CD14-positive monocyte (primary cell): ENCODE measurements at regions not wholly inside any gene's neighbourhood (a gene's known extent, or its start where the extent isn't known, plus 50 kb on each side); places are given as distances from the start of the nearest gene placed in this dataset.

Experiments used
- DNase-seq, 3 donors: peaks; one replicate each; pipeline ENCODE4 v3.0.0-alpha.2; 2011 to 2022
- H2AFZ ChIP-seq: 2 replicates; pipeline ENCODE4 v1.6.0; 2012; ENCODE audit warnings: mild to moderate bottlenecking, low read depth, low read length, inconsistent platforms; ENCODE audit not compliant: insufficient read depth, poor library complexity, severe bottlenecking
- H3K27ac ChIP-seq, 2 donors: 1 replicate in 1 of 2; 2 replicates in 1 of 2; pipeline ENCODE4 v1.5.1; 2012 to 2013; ENCODE audit warnings: low read length in 2 of 2, control low read depth in 1 of 2, inconsistent platforms in 1 of 2, low read depth in 1 of 2, mild to moderate bottlenecking in 1 of 2
- H3K27me3 ChIP-seq, 2 donors: one replicate each; pipeline versions ENCODE4 v1.6.0 to v1.6.1; 2011 to 2013; ENCODE audit warnings: low read length in 2 of 2; ENCODE audit not compliant: control insufficient read depth in 2 of 2, insufficient read depth in 2 of 2
- H3K36me3 ChIP-seq, 2 donors: replicated peaks in 1 of 2; 1 replicate in 1 of 2; 2 replicates in 1 of 2; pipeline versions ENCODE4 v1.5.1 to v1.6.1; 2012 to 2013; ENCODE audit warnings: low read length in 2 of 2, control low read depth in 1 of 2, inconsistent platforms in 1 of 2, mild to moderate bottlenecking in 1 of 2; ENCODE audit not compliant: insufficient read depth in 2 of 2, control insufficient read depth in 1 of 2
- H3K4me1 ChIP-seq, 2 donors: 1 replicate in 1 of 2; 2 replicates in 1 of 2; pipeline versions ENCODE4 v1.5.1 to v1.6.1; 2012 to 2013; ENCODE audit warnings: low read length in 2 of 2, control low read depth in 1 of 2, inconsistent platforms in 1 of 2, mild to moderate bottlenecking in 1 of 2, moderate library complexity in 1 of 2; ENCODE audit not compliant: insufficient read depth in 2 of 2, control insufficient read depth in 1 of 2
- H3K4me2 ChIP-seq: replicated peaks from 2 replicates; pipeline ENCODE3; 2012; ENCODE audit warnings: low read length, moderate library complexity, mild to moderate bottlenecking; ENCODE audit not compliant: poor library complexity, severe bottlenecking; ENCODE audit errors: extremely low read depth
- H3K4me3 ChIP-seq, 3 experiments: fragments of 200-600 bp in 1 of 3; sonication (generic) in 1 of 3; replicated peaks in 1 of 3; 1 replicate in 2 of 3; 2 replicates in 1 of 3; pipeline ENCODE4 v1.5.1; 2011 to 2013; ENCODE audit warnings: low read length in 3 of 3, mild to moderate bottlenecking in 3 of 3, control low read depth in 2 of 3, low read depth in 2 of 3, inconsistent platforms in 1 of 3, moderate library complexity in 1 of 3
- H3K79me2 ChIP-seq: 2 replicates; pipeline ENCODE4 v1.6.0; 2012; ENCODE audit warnings: mild to moderate bottlenecking, control low read depth, inconsistent platforms, low read length, moderate library complexity; ENCODE audit not compliant: insufficient read depth
- H3K9ac ChIP-seq: 2 replicates; pipeline ENCODE4 v1.6.0; 2017; ENCODE audit warnings: low read length, mild to moderate bottlenecking; ENCODE audit not compliant: insufficient read depth, poor library complexity, severe bottlenecking
- H3K9me3 ChIP-seq, 2 donors: replicated peaks in 1 of 2; 1 replicate in 1 of 2; 2 replicates in 1 of 2; pipeline versions ENCODE4 v1.5.1 to v1.6.1; 2012 to 2013; ENCODE audit warnings: low read length in 2 of 2, control low read depth in 1 of 2; ENCODE audit not compliant: control insufficient read depth in 1 of 2, insufficient read depth in 1 of 2
- H4K20me1 ChIP-seq: 2 replicates; pipeline ENCODE4 v1.6.0; 2012; ENCODE audit warnings: mild to moderate bottlenecking, low read length, control low read depth, moderate library complexity; ENCODE audit not compliant: insufficient read depth
- H3K27ac Mint-ChIP-seq, 7 donors: one replicate each; pipeline ENCODE4 v1.8.0; 2020; ENCODE audit warnings: mild to moderate bottlenecking in 7 of 7, mixed read lengths in 7 of 7, moderate library complexity in 6 of 7, inconsistent platforms in 2 of 7
- H3K27me3 Mint-ChIP-seq, 3 donors: one replicate each; pipeline ENCODE4 v1.8.0; 2021 to 2022; ENCODE audit warnings: low read depth in 3 of 3, mild to moderate bottlenecking in 3 of 3, mixed read lengths in 3 of 3, moderate library complexity in 3 of 3, inconsistent platforms in 1 of 3
- H3K36me3 Mint-ChIP-seq, 2 donors: one replicate each; pipeline ENCODE4 v1.8.0; 2020; ENCODE audit warnings: mixed read lengths in 2 of 2, inconsistent platforms in 1 of 2, mild to moderate bottlenecking in 1 of 2
- H3K4me1 Mint-ChIP-seq: one replicate; pipeline ENCODE4 v1.8.0; 2020; ENCODE audit warnings: mild to moderate bottlenecking, mixed read lengths
- H3K4me3 Mint-ChIP-seq, 2 donors: one replicate each; pipeline ENCODE4 v1.8.0; 2020; ENCODE audit warnings: mild to moderate bottlenecking in 2 of 2, mixed read lengths in 2 of 2, moderate library complexity in 1 of 2
- H3K9me3 Mint-ChIP-seq, 7 donors: one replicate each; pipeline ENCODE4 v1.8.0; 2020 to 2022; ENCODE audit warnings: mixed read lengths in 7 of 7, mild to moderate bottlenecking in 6 of 7, moderate library complexity in 6 of 7, inconsistent platforms in 2 of 7
- WGBS: methylation state at CpG from one replicate; pipeline ENCODE4 v1.1.5; 2013; ENCODE audit warnings: missing lambda C conversion rate; ENCODE audit not compliant: insufficient coverage; 5-methylcytosine and 5-hydroxymethylcytosine counted together
- intact Hi-C, 2 donors: fragments of 100-400 bp; cut with micrococcal nuclease; formaldehyde crosslinking; loops; one replicate each; pipeline versions ENCODE4 v1.15.0 to v1.15.1; 2023
- TF ChIP-seq, protein P1 (sequence below): fragments of 200-600 bp; IDR thresholded peaks from one replicate; pipeline ENCODE4 v1.8.0; 2022; ENCODE audit warnings: antibody characterized with exemption, mild to moderate bottlenecking

GRCh38 chr20:17827759-17828559 lies 128.2 kb downstream of the BANF2 start:
- Histone ChIP-seq H3K9me3 (no peaks in the 10 kb centered on the region), H3K79me2 (no peaks in the 10 kb centered on the region), H3K4me1 (peaks cover 0 to 4% of the 10 kb centered on the region in 2 donors), H3K4me2 (no peak overlapping the region), H4K20me1 (no peaks in the 10 kb centered on the region), H3K9ac (no peak overlapping the region), H3K36me3 (no peaks in the 10 kb centered on the region), H3K4me3 (no peak overlapping the region), H3K27me3 (no peaks in the 10 kb centered on the region), H3K27ac (no peak overlapping the region), H2AFZ (no peak overlapping the region)
- Mint-ChIP-seq H3K36me3 (no peaks in the 10 kb centered on the region), H3K27ac (no peak overlapping the region), H3K4me1 (peaks cover 8% of the 10 kb centered on the region), H3K27me3 (no peaks in the 10 kb centered on the region), H3K9me3 (peaks cover 0 to 3% (median 0%) of the 10 kb centered on the region in 7 donors), H3K4me3 (no peak overlapping the region)
- no peak for DNase-seq
- TF ChIP-seq, protein P1, sequence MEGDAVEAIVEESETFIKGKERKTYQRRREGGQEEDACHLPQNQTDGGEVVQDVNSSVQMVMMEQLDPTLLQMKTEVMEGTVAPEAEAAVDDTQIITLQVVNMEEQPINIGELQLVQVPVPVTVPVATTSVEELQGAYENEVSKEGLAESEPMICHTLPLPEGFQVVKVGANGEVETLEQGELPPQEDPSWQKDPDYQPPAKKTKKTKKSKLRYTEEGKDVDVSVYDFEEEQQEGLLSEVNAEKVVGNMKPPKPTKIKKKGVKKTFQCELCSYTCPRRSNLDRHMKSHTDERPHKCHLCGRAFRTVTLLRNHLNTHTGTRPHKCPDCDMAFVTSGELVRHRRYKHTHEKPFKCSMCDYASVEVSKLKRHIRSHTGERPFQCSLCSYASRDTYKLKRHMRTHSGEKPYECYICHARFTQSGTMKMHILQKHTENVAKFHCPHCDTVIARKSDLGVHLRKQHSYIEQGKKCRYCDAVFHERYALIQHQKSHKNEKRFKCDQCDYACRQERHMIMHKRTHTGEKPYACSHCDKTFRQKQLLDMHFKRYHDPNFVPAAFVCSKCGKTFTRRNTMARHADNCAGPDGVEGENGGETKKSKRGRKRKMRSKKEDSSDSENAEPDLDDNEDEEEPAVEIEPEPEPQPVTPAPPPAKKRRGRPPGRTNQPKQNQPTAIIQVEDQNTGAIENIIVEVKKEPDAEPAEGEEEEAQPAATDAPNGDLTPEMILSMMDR: no peak
- intact Hi-C loops: no loop called here
- WGBS: 89% methylated on average over 3 of the region's 13 CpGs

- no peak overlapping the region for H3K4me3 Mint-ChIP-seq
- no peak for DNase-seq
- peaks cover 8% of the 10 kb centered on the region for H3K4me1 Mint-ChIP-seq
- WGBS: 100% methylated on average over 3 of the region's 4 CpGs
- H3K79me2 ChIP-seq: no peaks in the 10 kb centered on the region
- TF ChIP-seq, protein P1: no peak
- no peaks in the 10 kb centered on the region for H3K27me3 Mint-ChIP-seq
- no peaks in the 10 kb centered on the region for H3K36me3 Mint-ChIP-seq
- peaks cover 0 to 3% (median 0%) of the 10 kb centered on the region in 7 donors for H3K9me3 Mint-ChIP-seq
- no peaks in the 10 kb centered on the region for H4K20me1 ChIP-seq
- no peak overlapping the region for H3K27ac Mint-ChIP-seq
- no peak overlapping the region for H2AFZ ChIP-seq
- no peaks in the 10 kb centered on the region for H3K27me3 ChIP-seq
- peaks cover 0 to 4% of the 10 kb centered on the region in 2 donors for H3K4me1 ChIP-seq
- H3K4me3 ChIP-seq: no peak overlapping the region
- H3K27ac ChIP-seq: no peak overlapping the region
- H3K9me3 ChIP-seq: no peaks in the 10 kb centered on the region
- no peaks in the 10 kb centered on the region for H3K36me3 ChIP-seq
- H3K4me2 ChIP-seq: no peak overlapping the region
- intact Hi-C loops: no loop called here
- H3K9ac ChIP-seq: no peak overlapping the region
Measured at GRCh38 chr20:17827079-17827478, 127.3 kb downstream of the BANF2 start.
